SK-N-SH (cell line): ENCODE measurements at regions not wholly inside any gene's neighbourhood (a gene's known extent, or its start where the extent isn't known, plus 50 kb on each side); places are given as distances from the start of the nearest gene placed in this dataset.

Source experiments
- CTCF ChIA-PET: fragments of 300-600, 350-600 bp; formaldehyde crosslinking; extraction: SDS; loops from one replicate; lab custom pipeline; 2021; lab: Yijun Ruan, JAX
- POLR2A ChIA-PET: fragments of 350-600 bp; sonication (Branson Sonifier 250); formaldehyde crosslinking; extraction: SDS; loops from one replicate; lab custom pipeline; 2020; ENCODE audit warnings: antibody characterized with exemption, inconsistent platforms; lab: Yijun Ruan, JAX
- DNase-seq: peaks from one replicate; pipeline ENCODE4 v3.0.0; 2012
- H2AFZ ChIP-seq: fragments of 200-600 bp; sonication (generic); 2 replicates; pipeline ENCODE4 v1.8.1; 2016; ENCODE audit warnings: antibody characterized with exemption, mild to moderate bottlenecking, low read depth
- H3F3A ChIP-seq: fragments of 200-600 bp; sonication (generic); replicated peaks from 2 replicates; pipeline ENCODE3; 2016; ENCODE audit warnings: antibody characterized with exemption, mild to moderate bottlenecking; ENCODE audit not compliant: insufficient read depth
- H3K27ac ChIP-seq, 2 experiments: fragments of 200-500 bp in 1 of 2; fragments of 200-600 bp in 1 of 2; sonication (Bioruptor generic) in 1 of 2; sonication (generic), shearing (Covaris generic) in 1 of 2; 2 replicates each; pipeline versions ENCODE4 v1.5.1 to v1.6.1; 2014 to 2016; ENCODE audit warnings: low read depth in 2 of 2, inconsistent platforms in 1 of 2, low read length in 1 of 2, mild to moderate bottlenecking in 1 of 2, mixed read lengths in 1 of 2
- H3K27me3 ChIP-seq: fragments of 200-600 bp; sonication (generic), shearing (Covaris generic); 2 replicates; pipeline ENCODE4 v1.6.1; 2016; ENCODE audit warnings: mixed run types; ENCODE audit not compliant: insufficient read depth
- H3K36me3 ChIP-seq, 2 experiments: fragments of 200-500 bp in 1 of 2; fragments of 200-600 bp in 1 of 2; sonication (Bioruptor generic) in 1 of 2; sonication (generic) in 1 of 2; replicated peaks in 1 of 2; 2 replicates each; pipeline versions ENCODE3 to v1.5.1; 2014 to 2016; ENCODE audit warnings: low read length in 1 of 2, mild to moderate bottlenecking in 1 of 2; ENCODE audit not compliant: insufficient read depth in 2 of 2, control insufficient read depth in 1 of 2
- H3K4me1 ChIP-seq, 2 experiments: fragments of 200-500 bp in 1 of 2; fragments of 200-600 bp in 1 of 2; sonication (Bioruptor generic) in 1 of 2; sonication (generic), shearing (Covaris generic) in 1 of 2; 2 replicates each; pipeline versions ENCODE4 v1.5.1 to v1.6.1; 2014 to 2016; ENCODE audit warnings: low read depth in 1 of 2, low read length in 1 of 2, mixed run types in 1 of 2; ENCODE audit not compliant: insufficient read depth in 2 of 2, control insufficient read depth in 1 of 2
- H3K4me2 ChIP-seq: fragments of 200-600 bp; sonication (generic), shearing (Covaris generic); 2 replicates; pipeline ENCODE4 v1.6.1; 2017; ENCODE audit warnings: mixed run types
- H3K4me3 ChIP-seq, 2 experiments: fragments of 200-500 bp in 1 of 2; fragments of 200-600 bp in 1 of 2; sonication (Bioruptor generic) in 1 of 2; sonication (generic), shearing (Covaris generic) in 1 of 2; 2 replicates each; pipeline versions ENCODE4 v1.5.1 to v1.8.1; 2014 to 2016; ENCODE audit warnings: low read depth in 2 of 2, inconsistent platforms in 1 of 2, low read length in 1 of 2, mild to moderate bottlenecking in 1 of 2, mixed read lengths in 1 of 2, moderate library complexity in 1 of 2
- H3K79me2 ChIP-seq: fragments of 200-600 bp; sonication (generic); 2 replicates; pipeline ENCODE4 v1.8.1; 2017; ENCODE audit warnings: mild to moderate bottlenecking; ENCODE audit not compliant: insufficient read depth
- H3K9ac ChIP-seq: fragments of 200-600 bp; sonication (generic); 2 replicates; pipeline ENCODE4 v1.6.1; 2017; ENCODE audit warnings: mixed run types
- H3K9me2 ChIP-seq: fragments of 200-600 bp; sonication (generic); 2 replicates; pipeline ENCODE4 v1.6.1; 2017; ENCODE audit warnings: mixed run types
- H3K9me3 ChIP-seq: fragments of 200-600 bp; sonication (generic); 2 replicates; pipeline ENCODE4 v1.6.1; 2017; ENCODE audit warnings: mixed run types, mild to moderate bottlenecking, moderate library complexity
- H4K20me1 ChIP-seq: fragments of 200-600 bp; sonication (generic); 2 replicates; pipeline ENCODE4 v1.6.1; 2017; ENCODE audit warnings: mild to moderate bottlenecking, mixed run types; ENCODE audit not compliant: insufficient read depth
- CTCF ChIP-seq: fragments of 200-600 bp; sonication (generic); IDR thresholded peaks from 2 replicates; pipeline ENCODE4 v1.6.1; 2017; ENCODE audit warnings: antibody characterized with exemption, mild to moderate bottlenecking, moderate library complexity
- EP300 ChIP-seq, 2 experiments: IDR thresholded peaks; 2 replicates each; pipeline versions ENCODE4 v1.4.0 to v1.6.1; 2012; ENCODE audit warnings: borderline replicate concordance in 1 of 2, low read depth in 1 of 2, low read length in 1 of 2
- FOSL2 ChIP-seq: IDR thresholded peaks from 2 replicates; pipeline ENCODE4 v1.4.0; 2012; ENCODE audit warnings: low read depth, mild to moderate bottlenecking, moderate library complexity, borderline replicate concordance
- FOXJ3 ChIP-seq: sonication (generic); formaldehyde crosslinking; IDR thresholded peaks from 2 replicates; pipeline ENCODE4 v1.5.1; 2020; ENCODE audit warnings: mild to moderate bottlenecking, missing genetic modification reagents
- GABPA ChIP-seq: IDR thresholded peaks from 2 replicates; pipeline ENCODE4 v1.4.0; 2012; ENCODE audit warnings: low read depth, mild to moderate bottlenecking
- GATA2 ChIP-seq: sonication (generic); formaldehyde crosslinking; IDR thresholded peaks from 2 replicates; pipeline ENCODE4 v1.5.0; 2020; ENCODE audit warnings: mild to moderate bottlenecking, missing genetic modification reagents
- MAX ChIP-seq: IDR thresholded peaks from 2 replicates; pipeline ENCODE4 v1.4.0; 2012; ENCODE audit warnings: low read depth
- NRF1 ChIP-seq: IDR thresholded peaks from 2 replicates; pipeline ENCODE4 v1.6.1; 2012; ENCODE audit warnings: low read depth, mild to moderate bottlenecking, low read length
- RAD21 ChIP-seq: IDR thresholded peaks from 2 replicates; pipeline ENCODE4 v1.6.1; 2012; ENCODE audit warnings: mild to moderate bottlenecking, low read length
- TAF1 ChIP-seq: IDR thresholded peaks from 2 replicates; pipeline ENCODE4 v1.6.1; 2012; ENCODE audit warnings: low read depth, mild to moderate bottlenecking, low read length, moderate library complexity, borderline replicate concordance
- TEAD4 ChIP-seq: IDR thresholded peaks from 2 replicates; pipeline ENCODE4 v1.4.0; 2012; ENCODE audit warnings: mild to moderate bottlenecking, borderline replicate concordance; ENCODE audit not compliant: insufficient read depth
- YY1 ChIP-seq: IDR thresholded peaks from 2 replicates; pipeline ENCODE4 v1.4.0; 2012; ENCODE audit warnings: low read depth, mild to moderate bottlenecking
- WGBS: methylation state at CpG from one replicate; pipeline ENCODE4 v1.1.6; 2017; ENCODE audit warnings: low lambda C conversion rate; 5-methylcytosine and 5-hydroxymethylcytosine counted together

DNA sequence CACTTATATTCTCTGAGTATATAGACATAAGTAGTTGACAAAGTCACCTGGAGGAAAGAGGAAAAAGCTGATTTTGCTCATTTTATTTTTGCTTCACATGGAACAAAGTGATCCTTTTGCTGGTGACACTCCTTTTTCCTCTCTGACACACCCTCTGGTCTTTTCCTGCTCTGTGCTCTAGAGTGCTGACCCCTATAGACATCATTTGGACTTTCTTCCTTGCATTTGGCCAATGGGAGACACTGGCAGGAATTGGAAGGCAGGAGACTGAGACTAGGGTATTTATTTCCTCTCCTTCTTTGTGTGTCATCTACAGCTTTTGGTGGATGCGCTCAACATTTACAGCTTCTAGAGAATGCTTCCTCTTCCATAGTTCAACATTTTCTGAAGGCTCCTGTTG is 1078.1 kb downstream of the SORCS1 start:
- ChIA-PET CTCF (no interaction called here), POLR2A (no interaction called here)
- Histone ChIP-seq H3K9me3 (no peaks in the 10 kb centered on the region), H3K4me3 (no peak overlapping the region), H3K27me3 (no peaks in the 10 kb centered on the region), H4K20me1 (no peaks in the 10 kb centered on the region), H3K79me2 (no peaks in the 10 kb centered on the region), H3F3A (no peaks in the 10 kb centered on the region), H3K36me3 (no peaks in the 10 kb centered on the region), H3K9ac (no peak overlapping the region), H3K4me2 (no peak overlapping the region), H2AFZ (no peak overlapping the region), H3K9me2 (no peaks in the 10 kb centered on the region), H3K4me1 (no peaks in the 10 kb centered on the region), H3K27ac (no peak overlapping the region)
- TF ChIP-seq GATA2 = no peak
- no peak for TF ChIP-seq TAF1
- TF ChIP-seq TEAD4 = no peak
- no peak for TF ChIP-seq GABPA
- TF ChIP-seq RAD21 = no peak
- no peak for TF ChIP-seq EP300 (IDR thresholded peaks at IDR 0.05; ENCODE audit: borderline replicate concordance in 1 of 2, low read depth in 1 of 2, low read length in 1 of 2)
- no peak for TF ChIP-seq YY1
- no peak for TF ChIP-seq FOXJ3 (CRISPR knock-in tag)
- TF ChIP-seq CTCF = no peak
- no peak for TF ChIP-seq FOSL2
- DNase-seq = no peak
- WGBS = 69% methylated on average over 1 of the region's 1 CpG

DNA sequence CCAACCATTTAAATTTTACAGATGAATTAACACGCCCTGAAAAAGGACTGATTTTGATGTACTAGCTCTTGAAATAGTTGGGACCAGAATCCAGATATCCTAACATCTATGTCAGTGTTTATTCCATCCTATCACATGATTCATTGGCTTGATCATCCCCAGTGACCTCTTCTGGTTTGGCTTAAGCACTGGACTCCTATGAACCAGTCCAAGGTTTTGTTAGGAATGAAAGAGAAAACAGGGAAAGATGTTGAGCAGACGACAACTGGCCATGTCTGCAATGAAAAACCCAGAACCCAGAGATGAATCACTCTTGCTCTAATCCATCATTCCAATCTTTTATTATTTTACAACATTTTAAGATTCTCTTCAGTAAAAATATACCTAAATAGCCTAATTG is 1080.9 kb downstream of the SORCS1 start:
- Histone ChIP-seq H3K9ac (no peak overlapping the region), H3F3A (no peaks in the 10 kb centered on the region)
- 19% methylated on average over 2 of the region's 2 CpGs for WGBS
- TF ChIP-seq NRF1 (no peak), TEAD4 (no peak), EP300 (IDR thresholded peaks at IDR 0.05; ENCODE audit: borderline replicate concordance in 1 of 2, low read depth in 1 of 2, low read length in 1 of 2) (no peak), MAX (no peak)
- TF ChIP-seq, all 33 proteins: peak for 0
- Histone ChIP-seq H3K27ac (no peak overlapping the region), H2AFZ (no peak overlapping the region), H3K9me3 (no peaks in the 10 kb centered on the region), H4K20me1 (no peaks in the 10 kb centered on the region), H3K4me2 (no peak overlapping the region), H3K4me1 (no peaks in the 10 kb centered on the region), H3K36me3 (no peaks in the 10 kb centered on the region), H3K4me3 (no peak overlapping the region), H3K27me3 (no peaks in the 10 kb centered on the region), H3K79me2 (no peaks in the 10 kb centered on the region), H3K9me2 (no peaks in the 10 kb centered on the region)
- ChIA-PET CTCF (interaction anchor here (0.8 kb wide), 1 partner anchor 109 kb away, joined by 3 read pairs; no protein-coding TSS in a partner anchor), POLR2A (no interaction called here)
- DNase-seq = no peak
